NCI-H1417 treated with DMSO at 0.1 percent for 48 hours (cell line): ENCODE measurements at regions not wholly inside any gene's neighbourhood (a gene's known extent, or its start where the extent isn't known, plus 50 kb on each side); places are given as distances from the start of the nearest gene placed in this dataset.
A peak's percentile ranks its signal among the peaks of the same experiment; 100 is the strongest.
"Not testable (repeated sequence)": the region's sequence is repeated elsewhere in the genome, so short reads cannot be mapped to it uniquely, and the experiment has no call there.

ENCODE experiments used
- DNase-seq: peaks from one replicate; lab custom pipeline; 2025; lab: John Stamatoyannopoulos, UW

- no peak for DNase-seq
These were observed 459.5 kb upstream of the PDE3A start for GRCh38 chr12:19908830-19909229.

- no peak for DNase-seq
These were observed 458.9 kb upstream of the PDE3A start for GRCh38 chr12:19909418-19909817.

GRCh38 chr12:19910681-19911080 is 457.7 kb upstream of the PDE3A start:
- DNase-seq, result no peak

- no peak for DNase-seq
These were observed 455.3 kb upstream of the PDE3A start for GRCh38 chr12:19912991-19913390.

GRCh38 chr12:19915392-19916195 is 452.7 kb upstream of the PDE3A start:
- peak; percentile 83 for DNase-seq

- DNase-seq, result no peak
These were observed 452.1 kb upstream of the PDE3A start for GRCh38 chr12:19916196-19916753.

GRCh38 chr12:19916974-19917373 is 451.4 kb upstream of the PDE3A start:
- no peak for DNase-seq

- not testable (repeated sequence) for DNase-seq
These were observed 446.6 kb upstream of the PDE3A start for GRCh38 chr12:19921716-19922115.

- no peak for DNase-seq
These were observed 445.6 kb upstream of the PDE3A start for GRCh38 chr12:19922717-19923116.

- no peak for DNase-seq
These were observed 444.0 kb upstream of the PDE3A start for GRCh38 chr12:19924360-19924759.

GRCh38 chr12:19925841-19926240 is 442.5 kb upstream of the PDE3A start:
- DNase-seq, result no peak

- DNase-seq, result no peak
These were observed 442.1 kb upstream of the PDE3A start for GRCh38 chr12:19926266-19926665.

- no peak for DNase-seq
These were observed 440.7 kb upstream of the PDE3A start for GRCh38 chr12:19927661-19928060.

GRCh38 chr12:19932413-19932812 is 435.9 kb upstream of the PDE3A start:
- DNase-seq, result no peak

- no peak for DNase-seq
These were observed 434.4 kb upstream of the PDE3A start for GRCh38 chr12:19933924-19934323.

GRCh38 chr12:19937161-19937560 is 431.2 kb upstream of the PDE3A start:
- DNase-seq, result no peak

- DNase-seq, result no peak
These were observed 430.3 kb upstream of the PDE3A start for GRCh38 chr12:19938031-19938430.

GRCh38 chr12:19938491-19938890 is 429.8 kb upstream of the PDE3A start:
- no peak for DNase-seq

GRCh38 chr12:19940267-19940666 is 428.1 kb upstream of the PDE3A start:
- no peak for DNase-seq

GRCh38 chr12:19941096-19941495 is 427.2 kb upstream of the PDE3A start:
- DNase-seq, result no peak

- no peak for DNase-seq
These were observed 422.5 kb upstream of the PDE3A start for GRCh38 chr12:19945559-19946435.

- DNase-seq, result no peak
These were observed 421.8 kb upstream of the PDE3A start for GRCh38 chr12:19946550-19946949.

GRCh38 chr12:19947344-19947743 is 421.0 kb upstream of the PDE3A start:
- no peak for DNase-seq
